ENCODE measurements at regions not wholly inside any gene's neighbourhood (a gene's known extent, or its start where the extent isn't known, plus 50 kb on each side); places are given as distances from the start of the nearest gene placed in this dataset.

GRCh38 chr3:159233734-159234133 is 431.9 kb downstream of the MFSD1 start:
- ChIA-PET CTCF (interaction anchor here (0.6 kb wide), 1 partner anchor 697 kb away, joined by 3 read pairs; no protein-coding TSS in a partner anchor), POLR2A (no interaction called here)
- H3K36me3 ChIP-seq (ENCODE audit: control insufficient read depth in 2 of 2, insufficient read depth in 1 of 2, low read length in 2 of 2), result no peaks in the 10 kb centered on the region
- no peak overlapping the region for H3K4me3 ChIP-seq (ENCODE audit: low read depth, low read length)
- no peaks in the 10 kb centered on the region for H3K9me3 ChIP-seq (ENCODE audit: control insufficient read depth, insufficient read depth, low read depth, low read length)
- H3K4me1 ChIP-seq (ENCODE audit: control insufficient read depth, insufficient read depth, low read length), result peaks cover 2% of the 10 kb centered on the region
- H3K27ac ChIP-seq (ENCODE audit: extremely low read depth, low read depth, low read length), result no peak overlapping the region
- TF ChIP-seq ZNF175 (tag by site-specific recombination; IDR thresholded peaks at IDR 0.05), result no peak
- TF ChIP-seq ZNF266 (tag by site-specific recombination; IDR thresholded peaks at IDR 0.05; ENCODE audit: low read depth), result no peak
- peak; percentile 51 for TF ChIP-seq OSR2 (tag by site-specific recombination; IDR thresholded peaks at IDR 0.05)
- TF ChIP-seq, protein P1, sequence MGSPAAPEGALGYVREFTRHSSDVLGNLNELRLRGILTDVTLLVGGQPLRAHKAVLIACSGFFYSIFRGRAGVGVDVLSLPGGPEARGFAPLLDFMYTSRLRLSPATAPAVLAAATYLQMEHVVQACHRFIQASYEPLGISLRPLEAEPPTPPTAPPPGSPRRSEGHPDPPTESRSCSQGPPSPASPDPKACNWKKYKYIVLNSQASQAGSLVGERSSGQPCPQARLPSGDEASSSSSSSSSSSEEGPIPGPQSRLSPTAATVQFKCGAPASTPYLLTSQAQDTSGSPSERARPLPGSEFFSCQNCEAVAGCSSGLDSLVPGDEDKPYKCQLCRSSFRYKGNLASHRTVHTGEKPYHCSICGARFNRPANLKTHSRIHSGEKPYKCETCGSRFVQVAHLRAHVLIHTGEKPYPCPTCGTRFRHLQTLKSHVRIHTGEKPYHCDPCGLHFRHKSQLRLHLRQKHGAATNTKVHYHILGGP (tag by site-specific recombination; IDR thresholded peaks at IDR 0.05), result peak; percentile 52
- TF ChIP-seq WT1 (tag by site-specific recombination; IDR thresholded peaks at IDR 0.05), result peak; percentile 53

- ChIA-PET POLR2A (no interaction called here), CTCF (no interaction called here)
- TF ChIP-seq, protein P2, sequence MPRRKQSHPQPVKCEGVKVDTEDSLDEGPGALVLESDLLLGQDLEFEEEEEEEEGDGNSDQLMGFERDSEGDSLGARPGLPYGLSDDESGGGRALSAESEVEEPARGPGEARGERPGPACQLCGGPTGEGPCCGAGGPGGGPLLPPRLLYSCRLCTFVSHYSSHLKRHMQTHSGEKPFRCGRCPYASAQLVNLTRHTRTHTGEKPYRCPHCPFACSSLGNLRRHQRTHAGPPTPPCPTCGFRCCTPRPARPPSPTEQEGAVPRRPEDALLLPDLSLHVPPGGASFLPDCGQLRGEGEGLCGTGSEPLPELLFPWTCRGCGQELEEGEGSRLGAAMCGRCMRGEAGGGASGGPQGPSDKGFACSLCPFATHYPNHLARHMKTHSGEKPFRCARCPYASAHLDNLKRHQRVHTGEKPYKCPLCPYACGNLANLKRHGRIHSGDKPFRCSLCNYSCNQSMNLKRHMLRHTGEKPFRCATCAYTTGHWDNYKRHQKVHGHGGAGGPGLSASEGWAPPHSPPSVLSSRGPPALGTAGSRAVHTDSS (tag by site-specific recombination; IDR thresholded peaks at IDR 0.05), result no peak
- no peak for TF ChIP-seq ZNF16 (tag by site-specific recombination; IDR thresholded peaks at IDR 0.05; ENCODE audit: low read depth)
- TF ChIP-seq KLF10 (tag by site-specific recombination; IDR thresholded peaks at IDR 0.05), result no peak
- no peak for TF ChIP-seq ZNF521 (tag by site-specific recombination; IDR thresholded peaks at IDR 0.05)
- TF ChIP-seq ZNF792 (tag by site-specific recombination; IDR thresholded peaks at IDR 0.05), result no peak
- peak; percentile 82 for TF ChIP-seq ZNF664 (tag by site-specific recombination; IDR thresholded peaks at IDR 0.05)
- TF ChIP-seq, protein P3, sequence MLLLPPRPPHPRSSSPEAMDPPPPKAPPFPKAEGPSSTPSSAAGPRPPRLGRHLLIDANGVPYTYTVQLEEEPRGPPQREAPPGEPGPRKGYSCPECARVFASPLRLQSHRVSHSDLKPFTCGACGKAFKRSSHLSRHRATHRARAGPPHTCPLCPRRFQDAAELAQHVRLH (tag by site-specific recombination; IDR thresholded peaks at IDR 0.05), result no peak
- no peak for TF ChIP-seq SCRT1 (tag by site-specific recombination; IDR thresholded peaks at IDR 0.05; ENCODE audit: borderline replicate concordance)
- no peak for TF ChIP-seq ZNF626 (tag by site-specific recombination; IDR thresholded peaks at IDR 0.05)
- TF ChIP-seq MYNN (tag by site-specific recombination; IDR thresholded peaks at IDR 0.05; ENCODE audit: borderline replicate concordance), result no peak
- TF ChIP-seq ZNF558 (tag by site-specific recombination; IDR thresholded peaks at IDR 0.05), result no peak
- no peak for TF ChIP-seq ZNF133 (tag by site-specific recombination; IDR thresholded peaks at IDR 0.05)
- no peak for TF ChIP-seq ZNF830 (tag by site-specific recombination; IDR thresholded peaks at IDR 0.05; ENCODE audit: low read depth)
- no peak for TF ChIP-seq ZFHX2 (tag by site-specific recombination; conservative IDR thresholded peaks at IDR 0.05)
- no peak for TF ChIP-seq ZNF747 (tag by site-specific recombination; IDR thresholded peaks at IDR 0.05)
- no peak for TF ChIP-seq MZF1 (tag by site-specific recombination; IDR thresholded peaks at IDR 0.05; ENCODE audit: borderline replicate concordance)
- no peak for TF ChIP-seq ZNF223 (tag by site-specific recombination; IDR thresholded peaks at IDR 0.05)
- TF ChIP-seq ZNF776 (tag by site-specific recombination; IDR thresholded peaks at IDR 0.05; ENCODE audit: borderline replicate concordance), result no peak
- no peak for TF ChIP-seq ZNF701 (tag by site-specific recombination; IDR thresholded peaks at IDR 0.05)
- no peak for TF ChIP-seq ZFP37 (tag by site-specific recombination; IDR thresholded peaks at IDR 0.05)
- TF ChIP-seq ATF2 (tag by site-specific recombination; IDR thresholded peaks at IDR 0.05; ENCODE audit: low read depth), result no peak
- no peak for TF ChIP-seq HOXC10 (CRISPR knock-in tag; IDR thresholded peaks at IDR 0.05)
- TF ChIP-seq, protein P4, sequence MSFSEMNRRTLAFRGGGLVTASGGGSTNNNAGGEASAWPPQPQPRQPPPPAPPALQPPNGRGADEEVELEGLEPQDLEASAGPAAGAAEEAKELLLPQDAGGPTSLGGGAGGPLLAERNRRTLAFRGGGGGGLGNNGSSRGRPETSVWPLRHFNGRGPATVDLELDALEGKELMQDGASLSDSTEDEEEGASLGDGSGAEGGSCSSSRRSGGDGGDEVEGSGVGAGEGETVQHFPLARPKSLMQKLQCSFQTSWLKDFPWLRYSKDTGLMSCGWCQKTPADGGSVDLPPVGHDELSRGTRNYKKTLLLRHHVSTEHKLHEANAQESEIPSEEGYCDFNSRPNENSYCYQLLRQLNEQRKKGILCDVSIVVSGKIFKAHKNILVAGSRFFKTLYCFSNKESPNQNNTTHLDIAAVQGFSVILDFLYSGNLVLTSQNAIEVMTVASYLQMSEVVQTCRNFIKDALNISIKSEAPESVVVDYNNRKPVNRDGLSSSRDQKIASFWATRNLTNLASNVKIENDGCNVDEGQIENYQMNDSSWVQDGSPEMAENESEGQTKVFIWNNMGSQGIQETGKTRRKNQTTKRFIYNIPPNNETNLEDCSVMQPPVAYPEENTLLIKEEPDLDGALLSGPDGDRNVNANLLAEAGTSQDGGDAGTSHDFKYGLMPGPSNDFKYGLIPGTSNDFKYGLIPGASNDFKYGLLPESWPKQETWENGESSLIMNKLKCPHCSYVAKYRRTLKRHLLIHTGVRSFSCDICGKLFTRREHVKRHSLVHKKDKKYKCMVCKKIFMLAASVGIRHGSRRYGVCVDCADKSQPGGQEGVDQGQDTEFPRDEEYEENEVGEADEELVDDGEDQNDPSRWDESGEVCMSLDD (tag by site-specific recombination; IDR thresholded peaks at IDR 0.05), result no peak
- TF ChIP-seq ZNF23 (tag by site-specific recombination; IDR thresholded peaks at IDR 0.05; ENCODE audit: borderline replicate concordance), result no peak
- TF ChIP-seq ZSCAN30 (tag by site-specific recombination; IDR thresholded peaks at IDR 0.05), result no peak
- TF ChIP-seq ZSCAN16 (tag by site-specific recombination; IDR thresholded peaks at IDR 0.05), result no peak
These were observed 432.5 kb downstream of the MFSD1 start for GRCh38 chr3:159234306-159234705.

More at GRCh38 chr3:159234306-159234705, 432.5 kb downstream of the MFSD1 start:
- Histone ChIP-seq H3K27ac (ENCODE audit: extremely low read depth, low read depth, low read length) (no peak overlapping the region), H3K4me1 (ENCODE audit: control insufficient read depth, insufficient read depth, low read length) (peaks cover 2% of the 10 kb centered on the region), H3K4me3 (ENCODE audit: low read depth, low read length) (no peak overlapping the region), H3K9me3 (ENCODE audit: control insufficient read depth, insufficient read depth, low read depth, low read length) (no peaks in the 10 kb centered on the region), H3K36me3 (ENCODE audit: control insufficient read depth in 2 of 2, insufficient read depth in 1 of 2, low read length in 2 of 2) (no peaks in the 10 kb centered on the region)

Data from HEK293 (cell line).